Ishikawa (cell line): ENCODE measurements at regions not wholly inside any gene's neighbourhood (a gene's known extent, or its start where the extent isn't known, plus 50 kb on each side); places are given as distances from the start of the nearest gene placed in this dataset.

Source experiments
- CEBPB ChIP-seq: IDR thresholded peaks from 2 replicates; pipeline ENCODE4 v1.6.1; 2012
- CREB1 ChIP-seq: IDR thresholded peaks from 2 replicates; pipeline ENCODE4 v1.6.1; 2012; ENCODE audit warnings: low read depth
- EGR1 ChIP-seq: IDR thresholded peaks from 2 replicates; pipeline ENCODE4 v1.6.1; 2012
- EP300 ChIP-seq: IDR thresholded peaks from 2 replicates; pipeline ENCODE4 v1.6.1; 2012; ENCODE audit warnings: borderline replicate concordance
- FOXM1 ChIP-seq: IDR thresholded peaks from 2 replicates; pipeline ENCODE4 v1.6.1; 2012; ENCODE audit warnings: low read depth, borderline replicate concordance
- NFIC ChIP-seq: IDR thresholded peaks from 2 replicates; pipeline ENCODE4 v1.6.1; 2012
- RAD21 ChIP-seq: IDR thresholded peaks from 2 replicates; pipeline ENCODE4 v1.6.1; 2012; ENCODE audit warnings: low read depth
- TAF1 ChIP-seq: IDR thresholded peaks from 2 replicates; pipeline ENCODE4 v1.6.1; 2012; ENCODE audit warnings: low read depth, mild to moderate bottlenecking
- TCF12 ChIP-seq: IDR thresholded peaks from 2 replicates; pipeline ENCODE4 v1.6.1; 2012; ENCODE audit warnings: low read depth
- TEAD4 ChIP-seq: IDR thresholded peaks from 2 replicates; pipeline ENCODE4 v1.6.1; 2012
- YY1 ChIP-seq: IDR thresholded peaks from 2 replicates; pipeline ENCODE4 v1.6.1; 2012; ENCODE audit warnings: low read depth
- ZBTB7A ChIP-seq: IDR thresholded peaks from 2 replicates; pipeline ENCODE4 v1.6.1; 2012; ENCODE audit warnings: low read depth
- TF ChIP-seq, protein P1 (sequence below): IDR thresholded peaks from 2 replicates; pipeline ENCODE4 v1.6.1; 2012; ENCODE audit warnings: low read depth, mild to moderate bottlenecking
- TF ChIP-seq, protein P2 (sequence below): IDR thresholded peaks from 2 replicates; pipeline ENCODE4 v1.6.1; 2012
- TF ChIP-seq, protein P3 (sequence below): IDR thresholded peaks from 2 replicates; pipeline ENCODE4 v1.6.1; 2012

DNA sequence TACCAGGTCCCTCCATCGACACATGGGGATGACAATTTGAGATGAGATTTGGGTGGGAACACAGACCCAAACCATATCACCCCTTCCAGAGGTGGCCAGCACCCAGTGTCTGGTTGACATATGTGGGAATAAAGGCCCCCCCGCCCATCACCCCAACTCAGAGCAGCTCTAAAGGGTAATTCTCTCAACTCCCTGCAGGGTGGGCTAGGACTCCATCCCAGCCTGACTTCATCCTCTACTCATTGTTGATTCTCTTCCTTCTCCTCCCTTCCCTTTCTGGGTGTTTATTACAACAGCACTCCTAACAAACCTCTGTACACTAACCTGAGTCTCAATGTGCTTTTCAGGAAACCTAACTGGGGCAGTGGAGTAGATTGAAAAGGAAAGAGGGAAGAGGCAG, 339.9 kb downstream of the ACTL7B start:
- TF ChIP-seq RAD21 (peak; percentile 47), YY1 (no peak)

DNA sequence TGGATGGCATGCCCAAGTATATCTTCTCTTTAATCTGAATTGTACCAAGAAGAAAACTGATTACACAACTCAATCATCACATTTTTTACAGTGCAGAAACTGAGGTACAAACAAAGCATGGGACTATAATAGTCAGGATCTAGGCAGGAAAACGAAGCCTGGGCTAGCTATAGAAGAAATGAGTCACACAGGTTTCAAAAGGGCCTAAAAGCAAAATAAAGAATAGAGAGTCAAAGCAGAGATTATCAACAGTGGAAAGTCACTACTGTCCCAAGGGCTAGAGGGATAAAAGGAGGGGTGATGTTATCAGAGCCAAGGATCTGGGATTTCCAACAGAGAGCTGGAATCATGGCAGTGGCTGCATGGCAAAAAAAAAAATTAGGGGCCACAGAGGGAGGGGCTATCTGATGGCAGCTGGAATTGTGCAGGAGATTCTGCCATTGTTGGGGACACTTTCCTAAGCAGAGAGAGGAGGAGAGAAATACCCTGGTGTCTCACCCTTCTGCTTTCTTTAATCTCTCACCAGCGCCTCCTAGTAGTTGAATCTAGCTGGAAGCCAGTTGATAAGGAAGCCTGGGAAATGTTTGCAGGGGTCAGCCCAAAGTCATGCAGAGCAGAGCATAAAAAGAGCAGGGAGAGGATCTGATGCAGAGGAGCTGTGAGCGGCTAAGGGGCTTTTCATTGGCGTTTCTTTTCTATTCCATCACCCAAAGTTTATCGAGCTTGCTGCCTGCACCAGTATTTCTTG, 343.2 kb downstream of the ACTL7B start:
- no peak for TF ChIP-seq CEBPB

DNA sequence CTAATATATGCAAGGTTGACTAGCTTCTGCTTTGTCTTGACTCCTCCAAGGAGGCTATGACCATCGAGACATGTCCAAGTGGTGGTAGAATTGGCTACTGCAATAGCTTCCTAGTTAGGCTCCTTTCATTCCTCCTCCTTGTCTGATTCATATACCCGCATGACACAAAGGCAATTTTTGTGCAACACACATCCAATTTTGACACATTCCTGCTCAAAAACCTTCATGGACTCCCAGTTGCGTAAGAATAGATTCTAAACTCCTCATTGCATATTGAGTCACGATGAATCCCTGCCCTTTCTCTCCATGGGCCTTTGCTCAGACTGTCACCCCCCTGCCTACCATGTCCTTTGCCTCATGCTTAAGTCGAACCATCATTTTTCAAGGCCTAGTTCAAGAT, 344.5 kb downstream of the ACTL7B start:
- no peak for TF ChIP-seq EP300
- TF ChIP-seq, protein P1, sequence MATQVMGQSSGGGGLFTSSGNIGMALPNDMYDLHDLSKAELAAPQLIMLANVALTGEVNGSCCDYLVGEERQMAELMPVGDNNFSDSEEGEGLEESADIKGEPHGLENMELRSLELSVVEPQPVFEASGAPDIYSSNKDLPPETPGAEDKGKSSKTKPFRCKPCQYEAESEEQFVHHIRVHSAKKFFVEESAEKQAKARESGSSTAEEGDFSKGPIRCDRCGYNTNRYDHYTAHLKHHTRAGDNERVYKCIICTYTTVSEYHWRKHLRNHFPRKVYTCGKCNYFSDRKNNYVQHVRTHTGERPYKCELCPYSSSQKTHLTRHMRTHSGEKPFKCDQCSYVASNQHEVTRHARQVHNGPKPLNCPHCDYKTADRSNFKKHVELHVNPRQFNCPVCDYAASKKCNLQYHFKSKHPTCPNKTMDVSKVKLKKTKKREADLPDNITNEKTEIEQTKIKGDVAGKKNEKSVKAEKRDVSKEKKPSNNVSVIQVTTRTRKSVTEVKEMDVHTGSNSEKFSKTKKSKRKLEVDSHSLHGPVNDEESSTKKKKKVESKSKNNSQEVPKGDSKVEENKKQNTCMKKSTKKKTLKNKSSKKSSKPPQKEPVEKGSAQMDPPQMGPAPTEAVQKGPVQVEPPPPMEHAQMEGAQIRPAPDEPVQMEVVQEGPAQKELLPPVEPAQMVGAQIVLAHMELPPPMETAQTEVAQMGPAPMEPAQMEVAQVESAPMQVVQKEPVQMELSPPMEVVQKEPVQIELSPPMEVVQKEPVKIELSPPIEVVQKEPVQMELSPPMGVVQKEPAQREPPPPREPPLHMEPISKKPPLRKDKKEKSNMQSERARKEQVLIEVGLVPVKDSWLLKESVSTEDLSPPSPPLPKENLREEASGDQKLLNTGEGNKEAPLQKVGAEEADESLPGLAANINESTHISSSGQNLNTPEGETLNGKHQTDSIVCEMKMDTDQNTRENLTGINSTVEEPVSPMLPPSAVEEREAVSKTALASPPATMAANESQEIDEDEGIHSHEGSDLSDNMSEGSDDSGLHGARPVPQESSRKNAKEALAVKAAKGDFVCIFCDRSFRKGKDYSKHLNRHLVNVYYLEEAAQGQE, result no peak
- TF ChIP-seq YY1, result no peak
- TF ChIP-seq TCF12, result no peak

DNA sequence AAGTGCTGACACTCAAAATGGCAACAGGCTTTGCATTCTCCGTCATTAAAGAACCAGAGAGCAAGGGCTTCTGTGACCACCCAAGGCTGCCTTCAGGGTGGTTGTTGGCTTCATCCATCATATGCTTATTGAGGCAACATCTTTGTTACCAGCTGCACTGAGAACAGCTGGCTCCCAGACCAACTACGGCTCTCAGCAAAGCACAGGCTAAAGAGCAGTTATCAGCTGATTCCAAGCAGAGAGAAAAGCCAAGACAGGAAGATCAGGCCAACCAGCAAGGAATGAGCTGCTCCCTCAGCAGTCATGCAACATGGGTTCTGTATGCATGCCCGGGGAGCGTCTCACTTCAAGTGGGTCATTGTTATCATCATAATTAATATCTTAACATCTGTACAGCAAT, 358.9 kb downstream of the ACTL7B start:
- TF ChIP-seq TEAD4 (no peak), CREB1 (no peak), TCF12 (no peak), ZBTB7A (no peak), CEBPB (no peak), EGR1 (no peak), YY1 (no peak), EP300 (no peak), TAF1 (no peak), RAD21 (no peak), FOXM1 (no peak), NFIC (no peak)
- TF ChIP-seq, protein P2, sequence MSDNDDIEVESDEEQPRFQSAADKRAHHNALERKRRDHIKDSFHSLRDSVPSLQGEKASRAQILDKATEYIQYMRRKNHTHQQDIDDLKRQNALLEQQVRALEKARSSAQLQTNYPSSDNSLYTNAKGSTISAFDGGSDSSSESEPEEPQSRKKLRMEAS, result no peak
- TF ChIP-seq, protein P1, result no peak
- TF ChIP-seq, protein P3, sequence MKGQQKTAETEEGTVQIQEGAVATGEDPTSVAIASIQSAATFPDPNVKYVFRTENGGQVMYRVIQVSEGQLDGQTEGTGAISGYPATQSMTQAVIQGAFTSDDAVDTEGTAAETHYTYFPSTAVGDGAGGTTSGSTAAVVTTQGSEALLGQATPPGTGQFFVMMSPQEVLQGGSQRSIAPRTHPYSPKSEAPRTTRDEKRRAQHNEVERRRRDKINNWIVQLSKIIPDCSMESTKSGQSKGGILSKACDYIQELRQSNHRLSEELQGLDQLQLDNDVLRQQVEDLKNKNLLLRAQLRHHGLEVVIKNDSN, result no peak

DNA sequence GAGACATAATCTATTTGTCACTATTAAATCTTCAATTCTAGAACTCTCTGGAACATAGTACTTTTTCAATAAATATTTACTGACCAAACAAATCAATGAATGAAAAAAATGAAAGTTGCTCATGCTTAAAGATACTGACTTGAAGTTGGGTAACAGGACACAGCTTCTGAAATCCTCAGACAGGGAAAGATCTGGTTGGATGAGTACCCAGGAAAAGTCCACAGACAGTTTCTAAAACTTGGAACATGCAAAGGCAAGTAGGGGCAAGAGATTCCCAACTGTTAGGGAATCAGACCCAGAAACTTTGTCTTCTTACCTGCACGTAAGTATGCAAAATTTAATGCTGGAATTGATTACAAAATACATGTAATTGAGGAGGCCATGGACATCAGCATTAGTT, 366.2 kb downstream of the ACTL7B start:
- TF ChIP-seq, protein P2, result no peak
- TF ChIP-seq TCF12 (no peak), TAF1 (no peak), EP300 (no peak), EGR1 (no peak), FOXM1 (no peak), CREB1 (no peak), NFIC (no peak), RAD21 (no peak), CEBPB (no peak), ZBTB7A (no peak), TEAD4 (no peak), YY1 (no peak)
- TF ChIP-seq, protein P3, result no peak
- TF ChIP-seq, protein P1, result no peak
